ENCODE measurements at regions not wholly inside any gene's neighbourhood (a gene's known extent, or its start where the extent isn't known, plus 50 kb on each side); places are given as distances from the start of the nearest gene placed in this dataset.
"Not testable (repeated sequence)": the region's sequence is repeated elsewhere in the genome, so short reads cannot be mapped to it uniquely, and the experiment has no call there.

DNA sequence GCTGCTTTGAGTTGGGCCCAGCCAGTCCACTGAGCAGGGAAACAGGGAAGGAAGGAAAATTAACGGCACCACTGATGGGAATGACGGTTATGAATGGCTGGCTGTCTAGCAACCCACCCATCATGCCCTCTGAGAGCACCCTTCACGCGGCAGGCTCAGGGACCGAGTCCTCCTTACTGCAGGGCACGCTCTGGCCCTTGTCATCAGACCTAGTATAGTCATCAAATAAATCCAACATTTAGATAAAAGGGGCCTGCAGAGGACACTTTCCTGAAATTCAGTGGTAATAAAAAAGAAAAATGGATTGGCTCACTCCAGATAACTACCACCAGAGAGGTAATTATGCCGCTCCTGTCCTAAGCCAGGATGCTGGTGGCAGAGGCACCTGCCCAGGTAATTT, 509.4 kb downstream of the MATN1 start:
- Histone ChIP-seq H3K9me3 (ENCODE audit: control insufficient read depth in 2 of 2, insufficient read depth in 1 of 2, low read depth in 1 of 2, low read length in 1 of 2) (no peaks in the 10 kb centered on the region), H3K4me1 (ENCODE audit: control insufficient read depth in 2 of 2, insufficient read depth in 2 of 2, low read length in 1 of 2) (no peaks in the 10 kb centered on the region), H3K4me3 (ENCODE audit: low read depth in 1 of 2, low read length in 2 of 2) (no peak overlapping the region), H3K27me3 (ENCODE audit: control insufficient read depth in 1 of 2, insufficient read depth in 2 of 2, low read length in 2 of 2) (no peaks in the 10 kb centered on the region), H3K36me3 (ENCODE audit: control insufficient read depth in 2 of 2, insufficient read depth in 2 of 2, low read length in 1 of 2) (no peaks in the 10 kb centered on the region), H3K27ac (ENCODE audit: low read depth in 2 of 2, low read length in 1 of 2) (no peak overlapping the region)
- 88 to 90% methylated on average over 7 of the region's 7 CpGs for WGBS, 2 donors

DNA sequence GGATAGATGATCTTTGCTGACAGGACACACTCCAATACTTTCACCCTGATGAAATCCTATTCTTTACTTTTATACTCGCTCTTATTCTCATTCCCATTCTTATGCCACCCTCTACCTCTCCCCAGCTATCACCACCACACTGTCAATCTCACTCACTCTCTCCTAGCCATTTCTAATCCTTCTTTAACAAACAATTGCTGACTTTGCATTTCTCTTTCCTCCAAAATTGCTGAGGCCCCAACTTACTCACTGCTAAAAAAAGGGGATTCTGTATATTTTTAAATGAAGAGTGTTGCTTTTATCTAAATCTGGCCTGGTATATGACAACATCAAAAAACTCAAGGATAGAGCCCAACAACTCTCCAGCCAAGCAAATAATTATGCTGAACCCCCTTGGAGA, 515.4 kb downstream of the MATN1 start:
- not testable (repeated sequence) for H3K4me1 ChIP-seq (ENCODE audit: control insufficient read depth in 2 of 2, insufficient read depth in 2 of 2, low read length in 1 of 2); H3K36me3 ChIP-seq (ENCODE audit: control insufficient read depth in 2 of 2, insufficient read depth in 2 of 2, low read length in 1 of 2); H3K4me3 ChIP-seq (ENCODE audit: low read depth in 1 of 2, low read length in 2 of 2); H3K27ac ChIP-seq (ENCODE audit: low read depth in 2 of 2, low read length in 1 of 2); H3K27me3 ChIP-seq (ENCODE audit: control insufficient read depth in 1 of 2, insufficient read depth in 2 of 2, low read length in 2 of 2); H3K9me3 ChIP-seq (ENCODE audit: control insufficient read depth in 2 of 2, insufficient read depth in 1 of 2, low read depth in 1 of 2, low read length in 1 of 2)
- WGBS, 2 donors: 90 to 91% methylated on average over 1 of the region's 1 CpG

DNA sequence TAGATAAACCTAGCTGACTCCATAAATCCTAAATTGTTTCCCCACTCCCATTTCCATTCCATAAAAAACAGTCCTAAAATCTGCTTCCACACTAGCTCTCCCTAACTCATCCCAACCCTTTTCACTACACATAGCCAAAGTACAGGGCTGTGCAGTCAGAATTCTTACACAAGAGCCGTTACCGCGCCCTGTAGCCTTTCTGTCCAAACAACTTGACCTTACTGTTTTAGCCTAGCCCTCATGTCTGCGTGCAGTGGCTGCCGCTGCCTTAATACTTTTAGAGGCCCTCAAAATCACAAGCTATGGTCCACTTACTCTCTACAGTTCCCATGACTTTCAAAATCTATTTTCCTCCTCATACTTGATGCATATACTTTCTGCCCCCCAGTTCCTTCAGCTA, 516.8 kb downstream of the MATN1 start:
- not testable (repeated sequence) for H3K27ac ChIP-seq (ENCODE audit: low read depth in 2 of 2, low read length in 1 of 2); H3K36me3 ChIP-seq (ENCODE audit: control insufficient read depth in 2 of 2, insufficient read depth in 2 of 2, low read length in 1 of 2); H3K4me1 ChIP-seq (ENCODE audit: control insufficient read depth in 2 of 2, insufficient read depth in 2 of 2, low read length in 1 of 2); H3K9me3 ChIP-seq (ENCODE audit: control insufficient read depth in 2 of 2, insufficient read depth in 1 of 2, low read depth in 1 of 2, low read length in 1 of 2); H3K27me3 ChIP-seq (ENCODE audit: control insufficient read depth in 1 of 2, insufficient read depth in 2 of 2, low read length in 2 of 2); H3K4me3 ChIP-seq (ENCODE audit: low read depth in 1 of 2, low read length in 2 of 2)
- WGBS, 2 donors: 88 to 89% methylated on average over 5 of the region's 5 CpGs

- H3K36me3 ChIP-seq (ENCODE audit: control insufficient read depth in 2 of 2, insufficient read depth in 2 of 2, low read length in 1 of 2); H3K27ac ChIP-seq (ENCODE audit: low read depth in 2 of 2, low read length in 1 of 2); H3K4me3 ChIP-seq (ENCODE audit: low read depth in 1 of 2, low read length in 2 of 2); H3K4me1 ChIP-seq (ENCODE audit: control insufficient read depth in 2 of 2, insufficient read depth in 2 of 2, low read length in 1 of 2); H3K9me3 ChIP-seq (ENCODE audit: control insufficient read depth in 2 of 2, insufficient read depth in 1 of 2, low read depth in 1 of 2, low read length in 1 of 2); H3K27me3 ChIP-seq (ENCODE audit: control insufficient read depth in 1 of 2, insufficient read depth in 2 of 2, low read length in 2 of 2): not testable (repeated sequence)
- 65% methylated on average over 5 of the region's 5 CpGs for WGBS, 2 donors
Observed at GRCh38 chr1:30204916-30205315, 518.5 kb downstream of the MATN1 start.

- H3K4me1 ChIP-seq (ENCODE audit: control insufficient read depth in 2 of 2, insufficient read depth in 2 of 2, low read length in 1 of 2): no peaks in the 10 kb centered on the region
- no peaks in the 10 kb centered on the region for H3K9me3 ChIP-seq (ENCODE audit: control insufficient read depth in 2 of 2, insufficient read depth in 1 of 2, low read depth in 1 of 2, low read length in 1 of 2)
- no peak overlapping the region for H3K4me3 ChIP-seq (ENCODE audit: low read depth in 1 of 2, low read length in 2 of 2)
- WGBS, 2 donors: 51 to 66% methylated on average over 1 of the region's 1 CpG
- H3K36me3 ChIP-seq (ENCODE audit: control insufficient read depth in 2 of 2, insufficient read depth in 2 of 2, low read length in 1 of 2): no peaks in the 10 kb centered on the region
- H3K27me3 ChIP-seq (ENCODE audit: control insufficient read depth in 1 of 2, insufficient read depth in 2 of 2, low read length in 2 of 2): no peaks in the 10 kb centered on the region
- H3K27ac ChIP-seq (ENCODE audit: low read depth in 2 of 2, low read length in 1 of 2): no peak overlapping the region
Observed at GRCh38 chr1:30201015-30201414, 522.4 kb downstream of the MATN1 start.

DNA sequence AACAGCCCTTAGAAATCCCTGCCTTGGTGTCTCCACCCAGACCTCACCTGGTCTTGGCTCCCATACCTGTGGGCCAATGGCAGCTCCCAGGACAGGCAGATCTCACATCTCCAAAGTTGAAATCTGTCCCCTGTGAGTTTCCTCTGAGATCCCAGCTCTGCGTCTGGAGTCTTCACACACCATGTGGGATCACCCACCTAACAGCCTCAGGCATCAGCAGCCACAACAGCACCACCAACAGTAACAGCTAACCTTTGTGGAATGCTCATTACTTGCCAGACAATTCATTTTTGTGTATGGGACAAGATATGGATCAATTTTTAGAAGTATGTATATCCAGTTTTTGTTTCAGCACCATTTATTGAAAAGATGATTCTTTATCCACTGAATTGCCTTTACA, 523.2 kb downstream of the MATN1 start:
- H3K27ac ChIP-seq (ENCODE audit: low read depth in 2 of 2, low read length in 1 of 2): no peak overlapping the region
- H3K27me3 ChIP-seq (ENCODE audit: control insufficient read depth in 1 of 2, insufficient read depth in 2 of 2, low read length in 2 of 2): no peaks in the 10 kb centered on the region
- H3K4me3 ChIP-seq (ENCODE audit: low read depth in 1 of 2, low read length in 2 of 2): no peak overlapping the region
- no peaks in the 10 kb centered on the region for H3K4me1 ChIP-seq (ENCODE audit: control insufficient read depth in 2 of 2, insufficient read depth in 2 of 2, low read length in 1 of 2)
- H3K36me3 ChIP-seq (ENCODE audit: control insufficient read depth in 2 of 2, insufficient read depth in 2 of 2, low read length in 1 of 2): no peaks in the 10 kb centered on the region
- WGBS, 2 donors: 79 to 81% methylated on average over 1 of the region's 1 CpG
- no peaks in the 10 kb centered on the region for H3K9me3 ChIP-seq (ENCODE audit: control insufficient read depth in 2 of 2, insufficient read depth in 1 of 2, low read depth in 1 of 2, low read length in 1 of 2)

- no peaks in the 10 kb centered on the region for H3K4me1 ChIP-seq (ENCODE audit: control insufficient read depth in 2 of 2, insufficient read depth in 2 of 2, low read length in 1 of 2)
- no peaks in the 10 kb centered on the region for H3K36me3 ChIP-seq (ENCODE audit: control insufficient read depth in 2 of 2, insufficient read depth in 2 of 2, low read length in 1 of 2)
- no peaks in the 10 kb centered on the region for H3K27me3 ChIP-seq (ENCODE audit: control insufficient read depth in 1 of 2, insufficient read depth in 2 of 2, low read length in 2 of 2)
- no peak overlapping the region for H3K27ac ChIP-seq (ENCODE audit: low read depth in 2 of 2, low read length in 1 of 2)
- H3K9me3 ChIP-seq (ENCODE audit: control insufficient read depth in 2 of 2, insufficient read depth in 1 of 2, low read depth in 1 of 2, low read length in 1 of 2): no peaks in the 10 kb centered on the region
- H3K4me3 ChIP-seq (ENCODE audit: low read depth in 1 of 2, low read length in 2 of 2): no peak overlapping the region
- 76% methylated on average over 8 of the region's 8 CpGs for WGBS, 2 donors
Observed at GRCh38 chr1:30199563-30199962, 523.8 kb downstream of the MATN1 start.

DNA sequence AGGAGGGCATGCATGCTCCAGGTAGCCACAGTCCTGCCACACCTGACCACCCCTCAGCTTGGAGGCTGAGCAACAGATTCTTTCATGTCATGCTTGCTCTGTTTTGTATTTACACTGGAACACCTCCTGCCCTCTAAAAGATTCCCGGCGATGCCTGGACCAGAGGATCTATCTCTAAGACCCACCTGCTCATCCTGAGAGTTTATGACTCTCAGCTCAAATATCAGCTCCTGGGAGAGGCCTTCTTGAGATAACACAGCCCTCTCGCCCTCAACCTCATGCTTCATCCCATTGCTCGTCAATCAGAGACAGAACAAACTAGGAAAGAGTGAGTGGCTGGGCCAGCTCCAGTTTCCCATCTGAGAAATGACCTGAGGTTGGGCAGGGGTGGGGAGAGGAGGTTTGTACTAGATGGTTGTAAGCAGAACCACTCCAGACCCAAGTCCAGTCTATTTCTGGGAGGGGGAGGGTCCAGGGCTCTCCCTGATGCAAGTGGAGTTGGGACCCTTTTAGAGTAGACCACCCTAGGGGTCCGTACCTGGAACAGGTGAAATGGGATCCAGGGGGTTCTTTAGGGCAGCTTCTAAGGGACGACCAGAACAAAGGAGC, 524.5 kb downstream of the MATN1 start:
- H3K36me3 ChIP-seq (ENCODE audit: control insufficient read depth in 2 of 2, insufficient read depth in 2 of 2, low read length in 1 of 2): no peaks in the 10 kb centered on the region
- no peak overlapping the region for H3K27ac ChIP-seq (ENCODE audit: low read depth in 2 of 2, low read length in 1 of 2)
- 49 to 64% methylated on average over 6 of the region's 6 CpGs for WGBS, 2 donors

GRCh38 chr1:30198451-30198760, 525.0 kb downstream of the MATN1 start:
- Histone ChIP-seq H3K4me3 (ENCODE audit: low read depth in 1 of 2, low read length in 2 of 2) (no peak overlapping the region), H3K4me1 (ENCODE audit: control insufficient read depth in 2 of 2, insufficient read depth in 2 of 2, low read length in 1 of 2) (no peaks in the 10 kb centered on the region), H3K27ac (ENCODE audit: low read depth in 2 of 2, low read length in 1 of 2) (no peak overlapping the region), H3K9me3 (ENCODE audit: control insufficient read depth in 2 of 2, insufficient read depth in 1 of 2, low read depth in 1 of 2, low read length in 1 of 2) (no peaks in the 10 kb centered on the region), H3K36me3 (ENCODE audit: control insufficient read depth in 2 of 2, insufficient read depth in 2 of 2, low read length in 1 of 2) (no peaks in the 10 kb centered on the region), H3K27me3 (ENCODE audit: control insufficient read depth in 1 of 2, insufficient read depth in 2 of 2, low read length in 2 of 2) (no peaks in the 10 kb centered on the region)
- 79 to 81% methylated on average over 2 of the region's 2 CpGs for WGBS, 2 donors

More for the DNA sequence above, 524.5 kb downstream of the MATN1 start:
- Histone ChIP-seq H3K4me1 (ENCODE audit: control insufficient read depth in 2 of 2, insufficient read depth in 2 of 2, low read length in 1 of 2) (no peaks in the 10 kb centered on the region), H3K9me3 (ENCODE audit: control insufficient read depth in 2 of 2, insufficient read depth in 1 of 2, low read depth in 1 of 2, low read length in 1 of 2) (no peaks in the 10 kb centered on the region), H3K27me3 (ENCODE audit: control insufficient read depth in 1 of 2, insufficient read depth in 2 of 2, low read length in 2 of 2) (no peaks in the 10 kb centered on the region), H3K4me3 (ENCODE audit: low read depth in 1 of 2, low read length in 2 of 2) (no peak overlapping the region)

DNA sequence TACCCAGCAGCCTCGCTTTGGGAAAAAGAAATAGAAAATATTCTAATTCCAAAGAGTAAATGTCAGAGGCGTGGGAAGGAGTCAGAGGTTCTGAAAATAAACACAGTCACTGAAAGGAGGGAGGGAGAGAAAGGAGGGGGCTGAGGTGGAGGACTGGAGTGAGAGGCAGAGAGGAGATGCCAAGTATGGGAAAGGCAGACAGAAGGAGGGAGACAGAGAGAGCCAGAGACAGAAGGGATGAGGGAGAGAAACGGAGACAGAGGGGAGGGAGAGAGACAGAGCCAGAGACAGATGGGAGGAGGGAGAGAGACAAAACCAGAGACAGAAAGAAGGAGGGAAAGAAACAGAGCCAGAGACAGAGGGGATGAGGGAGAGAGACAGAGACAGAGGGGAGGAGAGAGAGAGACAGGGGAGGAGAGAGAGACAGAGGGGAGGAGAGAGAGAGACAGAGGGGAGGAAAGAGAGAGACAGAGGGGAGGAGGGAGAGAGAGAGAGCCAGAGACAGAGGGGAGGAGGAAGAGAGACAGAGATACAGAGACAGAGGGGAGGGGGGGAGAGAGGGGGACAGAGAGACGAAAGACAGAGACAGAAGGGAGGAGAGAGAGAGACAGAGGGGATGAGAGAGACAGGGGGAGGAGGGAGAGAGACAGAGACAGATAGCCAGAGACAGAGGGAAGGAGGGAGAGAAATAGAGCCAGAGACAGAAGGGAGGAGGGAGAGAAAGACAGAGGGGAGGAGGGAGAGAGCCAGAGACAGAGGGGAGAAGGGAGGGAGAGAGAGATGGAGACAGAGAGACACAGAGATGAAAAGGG, 525.5 kb downstream of the MATN1 start:
- Histone ChIP-seq H3K4me3 (ENCODE audit: low read depth in 1 of 2, low read length in 2 of 2) (no peak overlapping the region), H3K27ac (ENCODE audit: low read depth in 2 of 2, low read length in 1 of 2) (no peak overlapping the region), H3K27me3 (ENCODE audit: control insufficient read depth in 1 of 2, insufficient read depth in 2 of 2, low read length in 2 of 2) (no peaks in the 10 kb centered on the region), H3K9me3 (ENCODE audit: control insufficient read depth in 2 of 2, insufficient read depth in 1 of 2, low read depth in 1 of 2, low read length in 1 of 2) (no peaks in the 10 kb centered on the region), H3K4me1 (ENCODE audit: control insufficient read depth in 2 of 2, insufficient read depth in 2 of 2, low read length in 1 of 2) (no peaks in the 10 kb centered on the region), H3K36me3 (ENCODE audit: control insufficient read depth in 2 of 2, insufficient read depth in 2 of 2, low read length in 1 of 2) (no peaks in the 10 kb centered on the region)
- 25 to 31% methylated on average over 4 of the region's 4 CpGs for WGBS, 2 donors

Measured in esophagus (tissue), 2 donors.